ENCODE measurements at regions not wholly inside any gene's neighbourhood (a gene's known extent, or its start where the extent isn't known, plus 50 kb on each side); places are given as distances from the start of the nearest gene placed in this dataset.

DNA sequence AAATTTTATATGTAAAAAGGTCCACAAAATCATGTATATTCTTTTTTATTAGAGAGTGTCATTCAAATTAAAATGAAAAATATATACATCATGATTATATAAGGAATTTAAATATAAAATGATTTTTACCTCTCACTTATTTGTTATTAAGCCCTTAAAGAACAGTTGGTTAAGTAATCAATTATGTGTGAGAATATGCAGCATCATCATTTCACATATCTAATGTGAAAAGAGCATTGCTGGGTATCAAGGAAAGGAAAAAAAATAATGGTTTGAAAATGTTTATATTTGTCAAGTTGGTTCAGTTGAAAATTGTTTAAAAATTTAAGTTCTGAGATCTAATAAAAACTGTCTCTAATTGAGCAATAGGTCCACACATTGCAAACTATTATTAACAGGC lies 363.6 kb upstream of the GRM3 start:
- TF ChIP-seq SMC3 (conservative IDR thresholded peaks at IDR 0.05; ENCODE audit: insufficient read depth, low read depth, low read length) = no peak
- TF ChIP-seq POLR2G (IDR thresholded peaks at IDR 0.05; ENCODE audit: low read depth, low read length) = no peak

Measured in K562 (cell line).